ENCODE measurements at regions not wholly inside any gene's neighbourhood (a gene's known extent, or its start where the extent isn't known, plus 50 kb on each side); places are given as distances from the start of the nearest gene placed in this dataset.

DNA sequence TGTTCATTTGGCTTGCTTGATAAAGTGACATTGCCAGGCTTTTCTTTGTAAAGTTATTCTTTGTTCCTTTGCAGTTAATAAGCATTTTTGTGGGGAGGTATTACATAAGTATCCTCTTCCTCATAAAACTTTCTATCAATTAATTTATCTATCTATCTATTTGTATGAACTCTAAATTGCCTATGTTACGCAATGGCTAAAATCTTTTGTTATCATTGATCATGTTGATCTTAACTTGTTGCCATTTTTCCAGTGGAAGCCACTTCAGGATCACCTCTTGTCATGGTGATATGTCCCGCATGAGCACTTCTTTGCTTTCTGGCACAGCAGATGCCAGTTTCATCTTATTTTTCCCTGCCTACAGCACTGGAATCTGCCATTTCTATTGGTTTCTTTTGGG lies 436.7 kb upstream of the KIF2A start:
- TF ChIP-seq POLR2A (IDR thresholded peaks at IDR 0.05; ENCODE audit: low read depth, low read length) (no peak), POLR2AphosphoS5 (IDR thresholded peaks at IDR 0.05; ENCODE audit: low read depth, low read length) (no peak), TAF1 (IDR thresholded peaks at IDR 0.05; ENCODE audit: borderline replicate concordance, low read depth, low read length) (no peak)
- FAIRE-seq, result no peak
- no peak for DNase-seq (ENCODE audit: insufficient read length)

DNA sequence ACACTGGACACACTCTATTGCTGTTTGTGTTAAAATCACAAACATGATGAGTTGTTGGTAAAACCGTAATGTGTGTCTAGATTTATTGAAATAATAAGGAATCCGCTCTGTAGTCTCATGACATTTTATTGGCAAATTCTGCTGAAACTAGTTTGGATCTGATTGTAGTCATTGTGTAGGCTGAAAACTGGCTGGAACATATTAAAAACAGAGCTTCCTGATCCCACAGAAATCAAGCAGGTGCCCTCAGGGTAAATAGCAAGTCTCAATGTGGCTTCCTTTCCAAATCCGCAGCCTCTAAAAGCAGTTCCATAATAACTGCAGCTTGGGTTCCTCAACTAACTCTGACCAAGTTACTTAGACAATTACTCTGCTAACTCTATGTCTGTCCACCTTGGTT lies 427.5 kb upstream of the KIF2A start:
- no peak for FAIRE-seq
- TF ChIP-seq POLR2A (IDR thresholded peaks at IDR 0.05; ENCODE audit: low read depth, low read length), result no peak
- TF ChIP-seq POLR2AphosphoS5 (IDR thresholded peaks at IDR 0.05; ENCODE audit: low read depth, low read length), result no peak
- TF ChIP-seq TAF1 (IDR thresholded peaks at IDR 0.05; ENCODE audit: borderline replicate concordance, low read depth, low read length), result no peak
- no peak for DNase-seq (ENCODE audit: insufficient read length)

DNA sequence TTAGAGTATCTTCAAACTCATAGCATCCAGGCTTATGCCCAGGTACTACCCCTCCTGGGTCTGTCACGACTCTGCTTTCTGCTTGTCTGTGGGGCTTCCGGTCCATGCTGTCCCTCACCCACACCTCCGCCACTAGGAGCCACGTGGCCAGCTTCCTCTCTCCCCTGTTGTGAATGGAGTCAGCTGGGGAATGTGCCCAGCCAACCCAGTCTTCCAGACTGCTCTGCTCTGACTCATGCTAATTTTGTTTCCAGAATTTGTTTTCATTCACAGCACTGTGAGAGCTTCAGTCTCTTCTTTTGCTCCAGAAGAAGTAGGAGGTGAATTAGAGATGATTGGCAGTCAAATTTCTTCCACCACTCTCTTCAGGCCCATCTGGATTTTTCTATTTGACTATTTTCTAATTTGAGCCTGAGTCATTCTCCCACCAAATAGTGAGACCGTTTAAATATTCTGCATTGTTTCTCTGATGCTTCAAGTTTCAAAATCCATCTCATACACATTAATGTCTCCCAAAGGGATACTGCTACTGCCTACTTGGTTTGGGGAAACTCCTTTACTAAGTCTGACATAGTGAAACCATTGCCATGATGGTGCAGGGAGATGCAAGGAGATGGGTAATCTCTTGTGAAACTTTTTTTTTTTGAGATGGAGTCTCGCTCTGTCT lies 424.1 kb upstream of the KIF2A start:
- no peak for FAIRE-seq

DNA sequence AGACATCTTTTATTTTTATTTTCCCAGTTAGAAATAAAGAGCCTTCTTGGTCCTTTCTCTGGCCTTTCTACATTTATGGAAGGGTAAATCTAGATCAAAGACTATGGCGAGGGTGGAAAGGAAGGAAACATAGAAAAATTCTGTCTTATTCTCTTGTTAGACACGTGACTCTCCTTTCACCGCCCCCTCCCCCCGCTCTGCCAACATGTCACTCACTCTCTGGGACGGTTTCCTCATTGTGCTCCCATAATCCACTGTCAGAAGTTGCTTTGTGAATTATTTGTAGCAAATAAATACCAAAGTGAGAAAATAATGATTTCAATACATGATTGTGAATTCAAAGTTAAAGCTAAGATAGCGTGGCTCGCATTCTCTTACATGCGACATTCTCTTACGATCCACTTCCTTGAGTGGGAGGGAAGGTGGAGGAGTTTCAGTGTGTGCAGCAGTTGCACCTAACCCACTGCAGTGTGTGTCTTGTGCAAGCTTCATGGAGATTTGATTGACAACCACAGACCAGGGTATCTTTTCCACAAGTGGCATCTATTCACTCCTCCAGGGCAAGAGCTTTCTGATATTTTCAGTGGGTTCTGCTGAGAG lies 423.0 kb upstream of the KIF2A start:
- TF ChIP-seq POLR2AphosphoS5 (IDR thresholded peaks at IDR 0.05; ENCODE audit: low read depth, low read length) (no peak), POLR2A (IDR thresholded peaks at IDR 0.05; ENCODE audit: low read depth, low read length) (no peak), TAF1 (IDR thresholded peaks at IDR 0.05; ENCODE audit: borderline replicate concordance, low read depth, low read length) (no peak)
- DNase-seq (ENCODE audit: insufficient read length), result no peak
- FAIRE-seq, result no peak

More for the DNA sequence above, 424.1 kb upstream of the KIF2A start:
- no peak for DNase-seq (ENCODE audit: insufficient read length)
- no peak for TF ChIP-seq TAF1 (IDR thresholded peaks at IDR 0.05; ENCODE audit: borderline replicate concordance, low read depth, low read length)
- TF ChIP-seq POLR2A (IDR thresholded peaks at IDR 0.05; ENCODE audit: low read depth, low read length), result no peak
- TF ChIP-seq POLR2AphosphoS5 (IDR thresholded peaks at IDR 0.05; ENCODE audit: low read depth, low read length), result no peak

DNA sequence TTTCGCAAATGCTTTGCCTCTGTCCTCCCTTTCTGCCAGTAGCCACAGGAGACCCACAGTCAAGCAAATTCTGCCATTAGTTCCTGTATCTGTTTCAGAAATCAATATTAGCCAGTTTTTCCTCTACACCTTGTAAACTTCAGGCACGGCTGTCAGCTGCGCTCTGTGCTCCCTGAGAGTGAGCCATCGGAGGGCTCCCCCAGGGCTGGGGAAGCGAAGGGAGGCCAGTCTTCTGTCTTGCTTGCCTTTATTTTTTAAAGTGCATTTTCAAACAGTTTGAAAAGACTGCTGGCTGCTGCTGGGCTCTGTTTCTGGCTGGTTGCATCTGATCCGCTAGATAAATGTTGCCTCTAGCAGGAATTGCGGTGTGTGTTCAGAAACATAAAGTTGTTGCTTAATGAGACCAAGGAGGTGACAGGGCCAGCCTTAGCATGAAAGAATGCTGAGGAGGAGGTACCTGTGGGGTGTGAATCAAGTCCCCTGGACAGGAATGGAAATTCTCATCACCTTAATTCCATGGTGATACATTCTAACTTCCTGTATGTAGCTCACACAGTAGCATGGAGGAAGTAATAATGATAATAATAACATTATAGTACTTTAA lies 421.7 kb upstream of the KIF2A start:
- DNase-seq (ENCODE audit: insufficient read length) (no peak), FAIRE-seq (no peak)
- TF ChIP-seq POLR2A (IDR thresholded peaks at IDR 0.05; ENCODE audit: low read depth, low read length), result no peak

DNA sequence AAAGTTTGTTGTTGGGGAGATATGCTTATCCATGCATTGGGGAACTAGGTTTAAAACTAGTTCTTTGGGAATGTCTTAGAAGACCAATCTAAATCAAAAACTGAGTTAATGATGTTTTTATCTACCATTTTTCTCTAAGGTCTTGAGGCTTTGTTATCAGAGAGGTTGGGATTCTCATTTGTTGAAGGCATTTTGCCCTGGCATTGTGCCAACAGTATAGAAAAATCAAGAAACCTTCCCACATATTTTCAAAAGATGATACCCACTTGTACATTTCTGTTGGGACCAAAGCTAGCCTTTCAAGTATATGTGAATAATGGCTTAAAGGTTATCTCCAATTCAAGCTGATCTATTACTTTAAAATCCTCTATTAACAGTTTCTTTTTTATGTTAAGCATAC lies 419.8 kb upstream of the KIF2A start:
- FAIRE-seq (no peak), DNase-seq (ENCODE audit: insufficient read length) (no peak)
- TF ChIP-seq POLR2A (IDR thresholded peaks at IDR 0.05; ENCODE audit: low read depth, low read length) (no peak), TAF1 (IDR thresholded peaks at IDR 0.05; ENCODE audit: borderline replicate concordance, low read depth, low read length) (no peak), POLR2AphosphoS5 (IDR thresholded peaks at IDR 0.05; ENCODE audit: low read depth, low read length) (no peak)

DNA sequence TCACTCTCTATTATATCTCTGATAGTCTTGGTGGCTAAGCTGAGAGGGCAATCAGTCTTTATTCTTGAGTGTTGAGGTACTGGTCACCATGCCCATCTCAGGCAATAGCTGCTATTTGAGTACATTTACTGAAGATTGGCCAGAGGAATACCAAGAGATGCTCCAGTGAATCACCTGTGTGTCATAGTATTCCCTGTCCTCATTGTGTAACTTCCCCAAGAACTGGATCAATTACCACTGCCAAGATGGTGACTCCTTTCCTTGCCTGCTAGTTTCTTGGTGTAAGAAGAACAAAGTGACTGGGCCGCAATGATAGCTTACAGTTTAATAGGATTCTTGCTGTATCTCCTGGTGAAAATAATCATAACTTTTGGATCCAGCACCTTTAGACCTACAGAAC lies 418.7 kb upstream of the KIF2A start:
- TF ChIP-seq POLR2AphosphoS5 (IDR thresholded peaks at IDR 0.05; ENCODE audit: low read depth, low read length) (no peak), TAF1 (IDR thresholded peaks at IDR 0.05; ENCODE audit: borderline replicate concordance, low read depth, low read length) (no peak), POLR2A (IDR thresholded peaks at IDR 0.05; ENCODE audit: low read depth, low read length) (no peak)
- FAIRE-seq, result no peak
- DNase-seq (ENCODE audit: insufficient read length), result no peak

DNA sequence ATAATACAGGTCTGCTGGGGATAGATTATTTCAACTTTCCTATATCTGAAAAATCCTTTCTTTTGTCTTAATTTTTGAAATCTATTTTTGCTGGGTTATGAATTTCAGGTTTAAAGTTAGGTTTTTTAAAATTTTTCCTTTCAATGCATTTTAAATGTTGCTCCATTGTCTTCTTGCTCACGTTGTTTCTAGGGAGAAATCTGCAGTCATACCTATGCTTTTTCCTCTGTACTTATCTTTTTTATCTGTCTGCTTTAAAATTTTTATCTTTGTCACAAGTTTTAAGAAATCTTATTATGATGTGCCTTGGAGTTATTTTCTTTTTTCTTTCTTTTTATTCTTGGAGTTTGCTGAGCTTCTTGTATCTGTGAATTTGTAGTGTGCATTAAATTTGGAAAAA lies 412.0 kb upstream of the KIF2A start:
- DNase-seq (ENCODE audit: insufficient read length) (no peak), FAIRE-seq (no peak)
- TF ChIP-seq TAF1 (IDR thresholded peaks at IDR 0.05; ENCODE audit: borderline replicate concordance, low read depth, low read length), result no peak

DNA sequence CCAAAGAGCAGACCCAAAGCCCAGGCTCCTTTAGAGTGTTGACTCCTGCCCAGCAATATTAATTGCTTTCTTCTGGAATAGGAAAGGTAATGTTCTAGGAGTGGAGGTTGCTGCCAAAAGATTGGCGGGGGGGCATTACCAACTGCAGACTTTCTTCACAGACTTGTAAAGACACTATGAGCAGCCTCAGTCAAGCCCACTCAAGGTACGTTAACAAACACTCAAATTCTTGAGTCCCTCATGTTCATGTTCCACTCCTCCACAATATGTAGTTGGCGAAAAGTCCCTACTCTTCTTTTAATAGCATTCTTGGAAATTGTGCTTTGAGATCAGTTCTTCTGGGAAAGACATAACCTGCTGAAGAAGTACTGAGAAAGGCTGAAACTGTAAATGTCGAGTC lies 409.2 kb upstream of the KIF2A start:
- FAIRE-seq, result no peak
- no peak for DNase-seq (ENCODE audit: insufficient read length)
- TF ChIP-seq TAF1 (IDR thresholded peaks at IDR 0.05; ENCODE audit: borderline replicate concordance, low read depth, low read length), result no peak
- no peak for TF ChIP-seq POLR2AphosphoS5 (IDR thresholded peaks at IDR 0.05; ENCODE audit: low read depth, low read length)
- TF ChIP-seq POLR2A (IDR thresholded peaks at IDR 0.05; ENCODE audit: low read depth, low read length), result no peak

DNA sequence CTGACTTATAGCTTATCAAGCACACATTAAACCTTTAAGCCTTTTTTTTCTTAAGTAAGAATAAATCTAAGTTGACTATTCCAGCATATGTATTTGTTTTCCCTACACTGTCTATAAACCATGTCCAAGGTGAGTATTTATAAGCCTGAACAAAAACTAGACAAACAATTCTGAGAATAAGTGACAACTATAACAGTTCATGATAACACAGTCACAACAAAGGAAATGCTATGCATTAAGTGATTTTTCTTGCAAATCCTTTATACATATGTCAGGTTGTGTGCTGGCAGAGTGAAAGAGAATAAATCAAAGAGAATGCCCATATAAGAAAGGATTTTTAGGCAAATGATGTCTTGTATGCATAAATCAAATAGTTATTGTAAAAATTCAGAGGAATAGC lies 408.8 kb upstream of the KIF2A start:
- no peak for FAIRE-seq
- TF ChIP-seq POLR2AphosphoS5 (IDR thresholded peaks at IDR 0.05; ENCODE audit: low read depth, low read length) (no peak), POLR2A (IDR thresholded peaks at IDR 0.05; ENCODE audit: low read depth, low read length) (no peak), TAF1 (IDR thresholded peaks at IDR 0.05; ENCODE audit: borderline replicate concordance, low read depth, low read length) (no peak)
- DNase-seq (ENCODE audit: insufficient read length), result no peak

DNA sequence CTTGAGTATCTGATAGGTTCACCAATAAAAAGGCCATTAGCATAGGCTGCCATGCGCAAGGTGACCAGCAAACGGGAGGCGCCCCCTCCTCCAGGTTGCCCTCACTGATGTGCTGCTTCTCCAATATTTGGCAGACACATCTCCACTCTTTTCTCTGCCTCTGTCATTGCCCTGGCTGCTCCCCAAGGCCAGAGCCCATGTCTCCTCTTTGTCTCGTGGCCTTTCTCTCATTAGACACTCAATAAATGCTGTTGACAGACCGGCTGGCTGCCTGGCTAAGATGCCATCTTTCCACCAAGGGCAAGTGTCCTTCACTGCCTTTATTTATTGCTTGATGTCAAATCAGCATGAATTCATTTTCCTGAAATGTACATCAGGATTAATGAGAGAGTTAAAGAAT lies 404.0 kb upstream of the KIF2A start:
- TF ChIP-seq POLR2AphosphoS5 (IDR thresholded peaks at IDR 0.05; ENCODE audit: low read depth, low read length), result no peak
- no peak for TF ChIP-seq TAF1 (IDR thresholded peaks at IDR 0.05; ENCODE audit: borderline replicate concordance, low read depth, low read length)
- no peak for TF ChIP-seq POLR2A (IDR thresholded peaks at IDR 0.05; ENCODE audit: low read depth, low read length)
- FAIRE-seq, result no peak
- DNase-seq (ENCODE audit: insufficient read length), result no peak

DNA sequence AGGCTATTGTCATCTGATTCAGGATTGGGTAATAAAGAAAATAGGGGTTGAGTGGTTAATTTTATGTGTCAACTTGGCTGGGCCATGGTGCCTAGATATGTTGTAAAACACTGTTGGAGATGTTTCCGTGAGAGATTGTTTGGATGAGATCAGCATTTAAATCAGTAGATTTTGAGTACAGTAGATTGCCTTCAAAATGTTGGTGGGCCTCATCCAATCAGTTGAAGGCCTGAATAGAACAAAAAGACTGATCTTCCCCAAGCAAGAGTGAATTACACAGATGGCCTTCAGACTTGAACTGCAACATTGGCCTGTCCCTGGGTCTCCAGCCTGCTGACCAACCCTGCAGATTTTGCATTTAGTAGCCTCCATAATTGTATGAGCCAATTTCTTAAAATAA lies 401.3 kb upstream of the KIF2A start:
- FAIRE-seq (no peak), DNase-seq (ENCODE audit: insufficient read length) (no peak)
- no peak for TF ChIP-seq POLR2A (IDR thresholded peaks at IDR 0.05; ENCODE audit: low read depth, low read length)
- TF ChIP-seq TAF1 (IDR thresholded peaks at IDR 0.05; ENCODE audit: borderline replicate concordance, low read depth, low read length), result no peak
- TF ChIP-seq POLR2AphosphoS5 (IDR thresholded peaks at IDR 0.05; ENCODE audit: low read depth, low read length), result no peak
